Endothelial cell of umbilical vein (primary cell): ENCODE measurements at regions not wholly inside any gene's neighbourhood (a gene's known extent, or its start where the extent isn't known, plus 50 kb on each side); places are given as distances from the start of the nearest gene placed in this dataset.

ENCODE experiments used
- BruUV-seq: library from RNA; stranded (reverse); fragments of 400-500 nt; replicated peaks from 2 replicates; lab custom pipeline; 2021; lab: Mats Ljungman, UMichigan
- CTCF ChIA-PET: fragments of 300-600, 350-600 bp; sonication (Branson Sonifier 250); formaldehyde crosslinking; loops from one replicate; lab custom pipeline; 2021; ENCODE audit warnings: antibody characterized with exemption, inconsistent platforms; lab: Charles Lee
- POLR2A ChIA-PET: fragments of 300-600, 350-600 bp; sonication (Branson Sonifier 250); formaldehyde crosslinking; loops from one replicate; lab custom pipeline; 2021; ENCODE audit warnings: antibody characterized with exemption, inconsistent platforms; lab: Charles Lee
- DNase-seq: peaks from one replicate; pipeline ENCODE4 v3.0.0-alpha.2; 2011; ENCODE audit warnings: low read depth, low spot score
- FAIRE-seq: peaks from 2 replicates; lab custom pipeline; 2011; peaks lifted over from hg19 to GRCh38; lab: Jason Lieb, UNC
- H2AFZ ChIP-seq: 2 replicates; pipeline ENCODE4 v1.6.0; 2012; ENCODE audit warnings: low read depth, low read length, control low read depth, inconsistent platforms
- H3K27ac ChIP-seq: 2 replicates; pipeline ENCODE4 v1.5.1; 2011; ENCODE audit warnings: low read depth, mild to moderate bottlenecking, control low read depth, low read length, moderate library complexity; ENCODE audit not compliant: insufficient read depth
- H3K27me3 ChIP-seq, 2 experiments: 2 replicates each; pipeline versions ENCODE4 v1.6.0 to v1.6.1; 2011; ENCODE audit warnings: low read length in 2 of 2, mixed read lengths in 1 of 2; ENCODE audit not compliant: control insufficient read depth in 2 of 2, insufficient read depth in 2 of 2
- H3K36me3 ChIP-seq, 2 experiments: 2 replicates in 1 of 2; 3 replicates in 1 of 2; pipeline ENCODE4 v1.5.1; 2011; ENCODE audit warnings: low read length in 2 of 2, mild to moderate bottlenecking in 1 of 2, moderate library complexity in 1 of 2; ENCODE audit not compliant: control insufficient read depth in 2 of 2, insufficient read depth in 2 of 2; ENCODE audit errors: extremely low read depth in 1 of 2
- H3K4me1 ChIP-seq: 3 replicates; pipeline ENCODE4 v1.5.1; 2011; ENCODE audit warnings: mild to moderate bottlenecking, low read length; ENCODE audit not compliant: control insufficient read depth, insufficient read depth; ENCODE audit errors: extremely low read depth
- H3K4me2 ChIP-seq: 2 replicates; pipeline ENCODE4 v1.6.1; 2011; ENCODE audit warnings: low read length, control low read depth, mixed read lengths; ENCODE audit not compliant: insufficient read depth
- H3K4me3 ChIP-seq, 3 experiments: fragments of 200-600 bp in 1 of 3; sonication (generic), shearing (Covaris generic) in 1 of 3; replicated peaks in 1 of 3; 2 replicates each; pipeline ENCODE4 v1.5.1; 2011 to 2016; ENCODE audit warnings: control low read depth in 3 of 3, low read length in 3 of 3, mild to moderate bottlenecking in 2 of 3, inconsistent platforms in 1 of 3, low read depth in 1 of 3, moderate library complexity in 1 of 3; ENCODE audit not compliant: insufficient read depth in 1 of 3
- H3K79me2 ChIP-seq: 2 replicates; pipeline ENCODE4 v1.6.0; 2012; ENCODE audit warnings: low read length, inconsistent platforms; ENCODE audit not compliant: control insufficient read depth, insufficient read depth
- H3K9ac ChIP-seq: replicated peaks from 2 replicates; pipeline ENCODE3; 2011; ENCODE audit warnings: low read length, control low read depth; ENCODE audit not compliant: insufficient read depth; ENCODE audit errors: extremely low read depth
- H3K9me1 ChIP-seq: replicated peaks from 3 replicates; pipeline ENCODE4 v1.6.0; 2011; ENCODE audit warnings: mild to moderate bottlenecking, low read length; ENCODE audit not compliant: control insufficient read depth, insufficient read depth; ENCODE audit errors: extremely low read depth
- H3K9me3 ChIP-seq: replicated peaks from 2 replicates; pipeline ENCODE4 v1.5.1; 2012; ENCODE audit warnings: low read length, inconsistent platforms; ENCODE audit not compliant: control insufficient read depth, insufficient read depth
- H4K20me1 ChIP-seq: replicated peaks from 2 replicates; pipeline ENCODE3; 2011; ENCODE audit warnings: mild to moderate bottlenecking, low read length; ENCODE audit not compliant: control insufficient read depth, insufficient read depth; ENCODE audit errors: extremely low read depth
- EZH2 ChIP-seq: IDR thresholded peaks from 2 replicates; pipeline ENCODE4 v1.6.1; 2012; ENCODE audit warnings: borderline replicate concordance, low read depth, mild to moderate bottlenecking, moderate library complexity, low read length, inconsistent platforms; ENCODE audit not compliant: severe bottlenecking
- FOS ChIP-seq: IDR thresholded peaks from 2 replicates; pipeline ENCODE4 v1.6.1; 2011; ENCODE audit warnings: mild to moderate bottlenecking, low read length, moderate library complexity, borderline replicate concordance; ENCODE audit not compliant: insufficient read depth
- GATA2 ChIP-seq: IDR thresholded peaks from 2 replicates; pipeline ENCODE4 v1.7.0; 2011; ENCODE audit warnings: low read depth, mild to moderate bottlenecking, moderate library complexity, mixed read lengths, low read length; ENCODE audit not compliant: insufficient read length, insufficient read depth
- JUN ChIP-seq: IDR thresholded peaks from 2 replicates; pipeline ENCODE4 v1.6.1; 2011; ENCODE audit warnings: borderline replicate concordance, low read depth; ENCODE audit not compliant: insufficient read length, insufficient read depth
- MYC ChIP-seq: IDR thresholded peaks from one replicate; pipeline ENCODE4 v1.6.1; 2011; ENCODE audit warnings: mild to moderate bottlenecking, low read depth, low read length
- POLR2A ChIP-seq: IDR thresholded peaks from 2 replicates; pipeline ENCODE4 v1.6.1; 2012; ENCODE audit warnings: low read depth, mild to moderate bottlenecking, control low read depth, low read length
- POLR2AphosphoS5 ChIP-seq: IDR thresholded peaks from 2 replicates; pipeline ENCODE4 v1.6.1; 2012; ENCODE audit warnings: low read depth, mild to moderate bottlenecking, control low read depth, low read length, moderate library complexity; ENCODE audit not compliant: insufficient read depth
- dilution Hi-C: fragments of 300-500 bp; cut with MboI; formaldehyde crosslinking; loops from one replicate; pipeline ENCODE4 v1.15.0; 2019; ENCODE audit warnings: low sequenced_read_pairs; ENCODE audit not compliant: extremely low pct_ligation_motif_present
- intact Hi-C: fragments of 100-400 bp; cut with micrococcal nuclease; formaldehyde crosslinking; loops from one replicate; pipeline ENCODE4 v1.10.0; 2022
- TF ChIP-seq, protein P1 (sequence below), 2 donors: IDR thresholded peaks; 1 replicate in 1 of 2; 2 replicates in 1 of 2; pipeline ENCODE4 v1.5.1; 2011; ENCODE audit warnings: low read length in 2 of 2, mild to moderate bottlenecking in 2 of 2, moderate library complexity in 2 of 2, control low read depth in 1 of 2, inconsistent platforms in 1 of 2, low read depth in 1 of 2; ENCODE audit not compliant: insufficient read depth in 1 of 2; ENCODE audit errors: extremely low read depth in 1 of 2
- TF ChIP-seq, protein P2 (sequence below): IDR thresholded peaks from 2 replicates; pipeline ENCODE4 v1.6.1; 2011; ENCODE audit not compliant: insufficient read depth, insufficient read length

- DNase-seq (no peak), FAIRE-seq (no peak)
- Histone ChIP-seq H2AFZ (no peak overlapping the region), H3K27me3 (no peaks in the 10 kb centered on the region), H3K9ac (no peak overlapping the region), H3K9me3 (no peaks in the 10 kb centered on the region), H3K27ac (no peak overlapping the region), H3K4me3 (no peak overlapping the region), H3K36me3 (no peaks in the 10 kb centered on the region), H4K20me1 (no peaks in the 10 kb centered on the region), H3K4me1 (no peaks in the 10 kb centered on the region), H3K4me2 (no peak overlapping the region), H3K79me2 (no peaks in the 10 kb centered on the region), H3K9me1 (no peaks in the 10 kb centered on the region)
- intact Hi-C loops: no loop called here
- dilution Hi-C loops: no loop called here
- ChIA-PET CTCF (no interaction called here), POLR2A (no interaction called here)
- TF ChIP-seq GATA2: no peak
- no peak for TF ChIP-seq JUN
- TF ChIP-seq, protein P1, sequence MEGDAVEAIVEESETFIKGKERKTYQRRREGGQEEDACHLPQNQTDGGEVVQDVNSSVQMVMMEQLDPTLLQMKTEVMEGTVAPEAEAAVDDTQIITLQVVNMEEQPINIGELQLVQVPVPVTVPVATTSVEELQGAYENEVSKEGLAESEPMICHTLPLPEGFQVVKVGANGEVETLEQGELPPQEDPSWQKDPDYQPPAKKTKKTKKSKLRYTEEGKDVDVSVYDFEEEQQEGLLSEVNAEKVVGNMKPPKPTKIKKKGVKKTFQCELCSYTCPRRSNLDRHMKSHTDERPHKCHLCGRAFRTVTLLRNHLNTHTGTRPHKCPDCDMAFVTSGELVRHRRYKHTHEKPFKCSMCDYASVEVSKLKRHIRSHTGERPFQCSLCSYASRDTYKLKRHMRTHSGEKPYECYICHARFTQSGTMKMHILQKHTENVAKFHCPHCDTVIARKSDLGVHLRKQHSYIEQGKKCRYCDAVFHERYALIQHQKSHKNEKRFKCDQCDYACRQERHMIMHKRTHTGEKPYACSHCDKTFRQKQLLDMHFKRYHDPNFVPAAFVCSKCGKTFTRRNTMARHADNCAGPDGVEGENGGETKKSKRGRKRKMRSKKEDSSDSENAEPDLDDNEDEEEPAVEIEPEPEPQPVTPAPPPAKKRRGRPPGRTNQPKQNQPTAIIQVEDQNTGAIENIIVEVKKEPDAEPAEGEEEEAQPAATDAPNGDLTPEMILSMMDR (IDR thresholded peaks at IDR 0.05; ENCODE audit: extremely low read depth in 1 of 2, insufficient read depth in 1 of 2, low read depth in 1 of 2, low read length in 2 of 2): no peak
- no peak for TF ChIP-seq FOS
- TF ChIP-seq, protein P2, sequence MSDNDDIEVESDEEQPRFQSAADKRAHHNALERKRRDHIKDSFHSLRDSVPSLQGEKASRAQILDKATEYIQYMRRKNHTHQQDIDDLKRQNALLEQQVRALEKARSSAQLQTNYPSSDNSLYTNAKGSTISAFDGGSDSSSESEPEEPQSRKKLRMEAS: no peak
- TF ChIP-seq POLR2A: no peak
- TF ChIP-seq MYC: no peak
- no peak for TF ChIP-seq EZH2
- no peak for TF ChIP-seq POLR2AphosphoS5
- no TSS peak for BruUV-seq
Observed at GRCh38 chrX:63285375-63285774, 65.8 kb downstream of the SPIN4 start.
